Fibroblast of skin of back (primary cell): ENCODE measurements at regions not wholly inside any gene's neighbourhood (a gene's known extent, or its start where the extent isn't known, plus 50 kb on each side); places are given as distances from the start of the nearest gene placed in this dataset.

ENCODE experiments used
- DNase-seq: peaks from one replicate; pipeline ENCODE4 v3.0.0-alpha.2; 2013

DNA sequence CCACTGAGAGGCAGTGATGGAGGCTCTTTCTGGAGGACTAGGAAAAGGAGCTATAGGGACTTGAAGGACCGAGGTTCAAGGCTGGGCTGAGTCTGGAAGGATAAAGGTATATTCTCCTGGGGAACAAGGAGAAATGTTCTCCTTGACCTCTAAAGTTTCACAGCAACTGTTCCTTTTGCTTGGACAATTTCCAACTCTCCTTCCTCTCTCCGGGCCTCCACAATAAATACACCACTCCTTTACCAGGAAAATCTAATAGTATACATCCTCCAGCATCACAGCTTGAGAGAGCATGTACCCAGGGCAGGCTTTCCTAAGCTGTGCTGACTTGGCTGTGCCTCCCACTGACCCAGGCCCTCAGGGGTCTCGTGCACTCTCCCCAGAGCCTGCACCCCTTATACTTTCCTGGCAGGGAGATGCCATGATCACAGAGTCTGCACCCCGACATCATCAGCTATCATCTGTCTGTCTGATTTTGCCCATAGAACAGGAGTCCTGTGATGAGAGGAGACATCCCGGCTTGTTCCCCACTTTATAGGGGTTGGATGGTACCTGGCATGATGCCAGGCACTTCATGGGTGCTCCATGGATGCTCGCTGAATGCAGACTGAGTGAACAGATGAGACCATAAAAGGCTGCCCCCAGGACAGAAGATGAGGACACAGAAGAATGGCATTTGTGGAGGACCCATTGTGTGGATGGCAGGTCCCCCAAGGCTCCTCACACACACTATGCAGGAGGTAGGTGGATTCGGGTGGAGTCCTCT is 582.6 kb upstream of the CDH5 start:
- no peak for DNase-seq

- DNase-seq, result peak; percentile 89
Measured at GRCh38 chr16:65782611-65783600, 583.6 kb upstream of the CDH5 start.

GRCh38 chr16:65781855-65782254 is 584.6 kb upstream of the CDH5 start:
- DNase-seq, result no peak

DNA sequence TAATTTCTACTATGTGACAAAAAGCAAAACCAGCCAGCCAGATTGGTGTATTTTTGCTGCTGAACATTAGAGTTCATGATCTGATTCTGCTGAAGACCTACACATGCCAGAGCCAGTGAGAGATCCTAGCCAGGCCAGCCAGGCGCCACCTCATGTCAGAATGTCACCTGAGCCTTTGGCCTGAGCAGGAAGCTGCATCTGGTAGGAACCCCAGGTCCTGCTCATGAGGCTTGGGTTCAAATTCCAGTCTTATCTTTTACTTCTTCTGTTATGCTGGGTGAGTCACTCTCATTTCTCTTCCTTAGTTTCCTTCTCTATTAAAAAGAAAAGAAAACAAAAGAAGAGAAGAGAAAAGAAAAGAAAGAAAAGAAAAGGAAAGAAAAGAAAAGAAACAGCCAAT is 585.1 kb upstream of the CDH5 start:
- peak; percentile 34 for DNase-seq

DNA sequence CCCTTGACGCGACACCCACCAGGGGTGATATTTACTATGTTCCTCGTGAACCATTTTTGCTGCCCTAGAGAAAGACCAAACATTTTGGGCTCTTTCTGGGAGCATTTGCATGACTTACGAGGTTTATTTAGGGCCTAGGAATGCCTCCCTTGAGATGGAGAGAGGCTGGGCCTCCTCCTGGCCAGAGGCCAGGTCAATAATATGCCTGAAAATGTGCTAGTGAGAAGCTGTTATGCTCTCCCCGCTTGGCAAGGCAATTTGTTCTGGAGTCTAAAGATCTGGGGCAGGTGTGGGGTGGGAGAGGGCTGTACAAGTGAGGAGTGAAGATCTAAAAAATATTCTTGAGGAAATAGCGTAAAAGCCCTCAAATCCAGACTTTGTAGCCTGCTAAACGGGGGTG is 587.3 kb upstream of the CDH5 start:
- no peak for DNase-seq

DNA sequence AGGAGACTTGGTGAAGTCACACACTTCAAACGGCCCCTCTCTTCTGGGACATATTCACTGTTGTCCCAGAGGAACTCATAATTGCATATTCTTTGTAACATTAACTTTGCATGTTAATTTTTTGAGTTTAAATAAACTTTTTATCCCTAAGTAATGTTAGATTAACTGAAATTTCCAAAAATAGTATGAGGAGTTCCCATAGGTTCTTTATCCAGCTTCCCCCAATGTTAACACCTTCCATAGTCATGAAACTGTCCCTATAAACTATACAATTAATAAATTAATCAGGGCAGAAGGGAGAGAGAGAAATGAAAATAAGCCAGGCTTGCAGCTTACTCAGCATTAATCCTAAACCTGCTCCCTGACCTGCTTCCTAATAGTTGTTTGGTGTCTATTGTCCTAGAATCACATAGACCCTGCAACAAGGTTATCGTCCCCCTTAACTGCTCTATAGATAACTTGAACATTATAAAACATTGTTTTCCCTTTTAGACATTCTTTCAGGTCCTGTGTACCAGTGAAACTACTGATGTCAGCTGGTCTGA is 589.8 kb upstream of the CDH5 start:
- DNase-seq, result no peak

- DNase-seq, result no peak
Measured at GRCh38 chr16:65775829-65776228, 590.7 kb upstream of the CDH5 start.

- DNase-seq, result no peak
Measured at GRCh38 chr16:65774350-65774749, 592.1 kb upstream of the CDH5 start.

- no peak for DNase-seq
Measured at GRCh38 chr16:65773301-65773874, 593.1 kb upstream of the CDH5 start.

GRCh38 chr16:65772134-65772732 is 594.3 kb upstream of the CDH5 start:
- no peak for DNase-seq

- DNase-seq, result no peak
Measured at GRCh38 chr16:65771707-65772106, 594.8 kb upstream of the CDH5 start.

GRCh38 chr16:65770752-65771151 is 595.7 kb upstream of the CDH5 start:
- no peak for DNase-seq

DNA sequence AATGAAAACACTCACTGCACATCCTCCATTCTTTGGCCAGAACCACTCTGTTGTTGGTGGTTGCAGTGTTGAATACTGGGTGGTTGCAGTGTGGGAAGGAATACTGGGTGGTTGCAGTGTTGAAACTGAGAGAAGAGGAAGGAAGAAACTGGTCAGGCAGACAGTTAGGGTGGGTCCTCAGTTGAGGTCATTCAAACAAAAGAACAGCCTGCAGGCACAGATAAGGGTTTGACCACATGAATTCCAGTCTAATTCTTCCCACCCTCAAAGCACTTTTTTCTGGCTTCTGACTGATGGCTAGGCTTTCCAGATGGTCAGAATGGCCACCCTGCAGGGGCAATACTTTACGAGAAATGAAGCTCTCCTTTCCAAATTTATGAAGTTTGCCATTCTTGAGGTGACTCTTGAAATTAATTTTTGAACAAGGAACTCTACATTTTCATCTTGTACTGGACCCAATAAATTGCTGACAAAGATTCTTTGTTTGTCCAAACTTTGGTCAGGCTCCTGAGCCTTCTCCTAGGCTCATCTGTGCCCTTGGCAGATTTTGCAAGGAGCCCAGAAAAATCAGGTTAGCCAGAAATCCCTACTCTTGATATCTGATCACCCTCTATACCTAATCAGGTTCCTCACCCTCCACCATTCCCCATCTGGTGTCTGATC is 596.6 kb upstream of the CDH5 start:
- DNase-seq, result no peak

- DNase-seq, result no peak
Measured at GRCh38 chr16:65769055-65769465, 597.4 kb upstream of the CDH5 start.

DNA sequence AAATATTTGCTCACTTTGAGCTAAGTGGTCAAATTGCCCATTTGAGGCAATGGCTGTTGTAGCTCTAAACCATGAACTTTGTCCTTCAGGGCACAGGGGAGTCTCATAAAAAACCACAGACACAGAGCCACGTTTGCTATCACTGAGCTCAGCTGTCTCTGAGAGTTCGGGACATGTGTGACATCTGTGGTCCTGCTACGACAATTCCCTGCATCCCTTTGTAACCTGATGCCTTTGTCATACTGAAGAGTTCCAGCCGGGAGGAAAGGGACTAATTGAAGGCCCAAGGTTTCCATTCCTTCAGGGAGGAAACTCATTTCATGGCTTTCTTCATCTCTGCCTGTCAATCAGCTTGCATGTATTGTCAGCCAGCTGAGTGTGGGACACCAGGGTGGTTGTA is 599.4 kb upstream of the CDH5 start:
- DNase-seq, result no peak

GRCh38 chr16:65763640-65764305 is 602.7 kb upstream of the CDH5 start:
- no peak for DNase-seq

GRCh38 chr16:65760874-65761273 is 605.6 kb upstream of the CDH5 start:
- no peak for DNase-seq

- DNase-seq, result no peak
Measured at GRCh38 chr16:65758620-65759019, 607.9 kb upstream of the CDH5 start.

GRCh38 chr16:65757064-65757463 is 609.4 kb upstream of the CDH5 start:
- no peak for DNase-seq

- DNase-seq, result no peak
Measured at GRCh38 chr16:65756163-65756562, 610.3 kb upstream of the CDH5 start.
